ENCODE measurements at regions not wholly inside any gene's neighbourhood (a gene's known extent, or its start where the extent isn't known, plus 50 kb on each side); places are given as distances from the start of the nearest gene placed in this dataset.

GRCh38 chr11:110897035-110897434 is 184.8 kb upstream of the ARHGAP20 start:
- Histone ChIP-seq H4K20me1 (ENCODE audit: control insufficient read depth, insufficient read depth, insufficient read length) (no peaks in the 10 kb centered on the region), H3K4me2 (ENCODE audit: insufficient read depth, insufficient read length, low read length) (no peak overlapping the region), H2BK15ac (ENCODE audit: low read depth, low read length) (no peak overlapping the region), H4K5ac (ENCODE audit: insufficient read length, low read depth, low read length) (no peak overlapping the region), H4K91ac (ENCODE audit: insufficient read length, low read depth, low read length) (no peak overlapping the region), H3K56ac (ENCODE audit: insufficient read length, low read depth, low read length) (no peak overlapping the region), H3T11ph (ENCODE audit: low read length) (no peak overlapping the region), H3K4ac (ENCODE audit: low read depth, low read length) (no peak overlapping the region), H3K79me2 (ENCODE audit: insufficient read depth, low read length) (no peaks in the 10 kb centered on the region), H2BK5ac (ENCODE audit: insufficient read length, low read length) (no peak overlapping the region), H3K79me1 (ENCODE audit: insufficient read depth, low read depth, low read length, poor library complexity, severe bottlenecking) (no peaks in the 10 kb centered on the region), H3K9me3 (ENCODE audit: control insufficient read depth, low read depth, low read length) (no peaks in the 10 kb centered on the region), H3K27me3 (ENCODE audit: insufficient read depth, low read length) (no peaks in the 10 kb centered on the region), H3K4me1 (ENCODE audit: insufficient read depth, low read length) (no peaks in the 10 kb centered on the region), H2AFZ (ENCODE audit: low read length) (no peak overlapping the region), H3K23ac (ENCODE audit: insufficient read length, low read depth, low read length) (no peak overlapping the region), H2BK20ac (ENCODE audit: low read depth, low read length, poor library complexity, severe bottlenecking) (no peak overlapping the region), H3K9ac (ENCODE audit: extremely low read depth, insufficient read length, low read length) (no peak overlapping the region), H2BK12ac (ENCODE audit: insufficient read length, low read depth, low read length) (no peak overlapping the region), H2AK5ac (ENCODE audit: insufficient read length, low read length) (no peak overlapping the region), H4K8ac (replicated peaks; ENCODE audit: insufficient read length, low read depth, low read length) (no peak overlapping the region), H3K14ac (ENCODE audit: insufficient read depth, low read length) (no peak overlapping the region), H2BK120ac (ENCODE audit: low read depth, low read length, poor library complexity, severe bottlenecking) (no peak overlapping the region), H3K23me2 (ENCODE audit: insufficient read length, low read depth, low read length, poor library complexity, severe bottlenecking) (no peaks in the 10 kb centered on the region), H3K18ac (ENCODE audit: insufficient read length, low read depth, low read length) (no peak overlapping the region), H3K27ac (ENCODE audit: insufficient read length, low read depth, low read length) (no peak overlapping the region)
- WGBS (ENCODE audit: extremely low coverage, insufficient read length, low lambda C conversion rate): no CpG with 5 or more reads among the region's 3 CpGs
- Mint-ChIP-seq H3K9me3 (no peaks in the 10 kb centered on the region), H3K4me3 (no peak overlapping the region), H3K4me1 (peaks cover 3 to 6% of the 10 kb centered on the region in 2 experiments; a peak in 2 of 4 replicates), H3K27me3 (ENCODE audit: low read depth) (no peaks in the 10 kb centered on the region), H3K36me3 (ENCODE audit: insufficient read depth in 1 of 3, low read depth in 3 of 3) (no peaks in the 10 kb centered on the region), H3K27ac (no peak overlapping the region)
- no peak for DNase-seq
- TF ChIP-seq CTCF (conservative IDR thresholded peaks at IDR 0.05): no peak
